Loucy (cell line): ENCODE measurements at regions not wholly inside any gene's neighbourhood (a gene's known extent, or its start where the extent isn't known, plus 50 kb on each side); places are given as distances from the start of the nearest gene placed in this dataset.

Source experiments
- CTCF ChIP-seq: fragments of 200-600 bp; sonication (generic); conservative IDR thresholded peaks from 2 replicates; pipeline ENCODE4 v1.5.1; 2014; ENCODE audit warnings: mild to moderate bottlenecking, antibody characterized with exemption, low read length
- EZH2phosphoT487 ChIP-seq: fragments of 200-600 bp; IDR thresholded peaks from 2 replicates; pipeline ENCODE4 v1.6.1; 2018; ENCODE audit warnings: antibody characterized with exemption, mild to moderate bottlenecking, moderate library complexity, borderline replicate concordance

DNA sequence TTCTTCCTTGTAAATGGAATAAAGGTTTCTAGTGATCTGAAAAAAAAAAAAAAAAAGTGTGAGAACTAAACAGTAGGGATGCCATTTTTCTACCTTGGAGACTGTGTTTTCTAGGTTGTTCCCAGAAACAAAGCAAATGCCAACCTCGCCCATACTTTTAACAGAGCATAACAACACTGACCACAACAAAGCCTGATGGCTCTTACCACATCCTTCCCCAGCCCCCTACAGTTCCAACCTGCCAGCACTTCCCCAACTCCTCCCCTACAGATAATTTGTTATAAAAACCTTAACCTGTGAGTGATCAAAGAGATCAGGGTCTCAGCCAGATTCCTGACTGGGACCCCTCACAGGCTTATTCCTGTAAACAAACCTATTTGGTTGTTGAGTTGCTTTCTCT is 940.0 kb downstream of the SH3BGRL start:
- TF ChIP-seq CTCF = no peak
- TF ChIP-seq EZH2phosphoT487 = no peak
